H9 (cell line): ENCODE measurements at regions not wholly inside any gene's neighbourhood (a gene's known extent, or its start where the extent isn't known, plus 50 kb on each side); places are given as distances from the start of the nearest gene placed in this dataset.

Source experiments
- DNase-seq: peaks from one replicate; pipeline ENCODE4 v3.0.0-alpha.2; 2017
- H2AFZ ChIP-seq: one replicate; pipeline ENCODE4 v1.6.1; 2013; ENCODE audit warnings: mild to moderate bottlenecking, low read length, control low read depth, moderate library complexity
- H2AK5ac ChIP-seq: 2 replicates; pipeline ENCODE4 v1.6.1; 2013; ENCODE audit warnings: low read length, control low read depth, mixed read lengths; ENCODE audit not compliant: insufficient read length
- H2BK120ac ChIP-seq: one replicate; pipeline ENCODE4 v1.6.1; 2013; ENCODE audit warnings: low read depth, mild to moderate bottlenecking, low read length, control low read depth, inconsistent platforms; ENCODE audit not compliant: poor library complexity, severe bottlenecking
- H2BK12ac ChIP-seq: 2 replicates; pipeline ENCODE4 v1.6.1; 2013; ENCODE audit warnings: low read length, control low read depth, mixed read lengths, low read depth; ENCODE audit not compliant: insufficient read length
- H2BK15ac ChIP-seq: 2 replicates; pipeline ENCODE4 v1.6.1; 2013; ENCODE audit warnings: low read depth, low read length, control low read depth
- H2BK20ac ChIP-seq: one replicate; pipeline ENCODE4 v1.6.1; 2013; ENCODE audit warnings: low read depth, mild to moderate bottlenecking, low read length, control low read depth, inconsistent platforms; ENCODE audit not compliant: poor library complexity, severe bottlenecking
- H2BK5ac ChIP-seq: 2 replicates; pipeline ENCODE4 v1.6.1; 2013; ENCODE audit warnings: low read length, control low read depth, mixed read lengths; ENCODE audit not compliant: insufficient read length
- H3K14ac ChIP-seq: 2 replicates; pipeline ENCODE4 v1.6.1; 2013; ENCODE audit warnings: low read length, control low read depth; ENCODE audit not compliant: insufficient read depth
- H3K18ac ChIP-seq: 2 replicates; pipeline ENCODE4 v1.6.1; 2013; ENCODE audit warnings: low read depth, mild to moderate bottlenecking, mixed read lengths, low read length, control low read depth; ENCODE audit not compliant: insufficient read length
- H3K23ac ChIP-seq: 2 replicates; pipeline ENCODE4 v1.6.1; 2013; ENCODE audit warnings: low read length, control low read depth, mixed read lengths, low read depth; ENCODE audit not compliant: insufficient read length
- H3K23me2 ChIP-seq: 2 replicates; pipeline ENCODE4 v1.6.1; 2013; ENCODE audit warnings: low read depth, mild to moderate bottlenecking, mixed read lengths, low read length, control low read depth; ENCODE audit not compliant: insufficient read length, poor library complexity, severe bottlenecking
- H3K27ac ChIP-seq: 2 replicates; pipeline ENCODE4 v1.5.1; 2013; ENCODE audit warnings: low read length, control low read depth, mixed read lengths, low read depth; ENCODE audit not compliant: insufficient read length
- H3K27me3 ChIP-seq: 2 replicates; pipeline ENCODE4 v1.6.1; 2013; ENCODE audit warnings: low read length, control low read depth, inconsistent platforms; ENCODE audit not compliant: insufficient read depth
- H3K4ac ChIP-seq: 2 replicates; pipeline ENCODE4 v1.6.1; 2013; ENCODE audit warnings: low read depth, mild to moderate bottlenecking, control low read depth, inconsistent platforms, low read length, moderate library complexity
- H3K4me1 ChIP-seq: 2 replicates; pipeline ENCODE4 v1.6.1; 2013; ENCODE audit warnings: low read length, control low read depth, inconsistent platforms; ENCODE audit not compliant: insufficient read depth
- H3K4me2 ChIP-seq: 2 replicates; pipeline ENCODE4 v1.6.1; 2013; ENCODE audit warnings: low read length, control low read depth, mixed read lengths; ENCODE audit not compliant: insufficient read length, insufficient read depth
- H3K56ac ChIP-seq: 2 replicates; pipeline ENCODE4 v1.6.1; 2013; ENCODE audit warnings: low read depth, mild to moderate bottlenecking, mixed read lengths, low read length, control low read depth; ENCODE audit not compliant: insufficient read length
- H3K79me1 ChIP-seq: 2 replicates; pipeline ENCODE4 v1.6.1; 2013; ENCODE audit warnings: low read depth, mild to moderate bottlenecking, moderate library complexity, low read length, control low read depth, inconsistent platforms; ENCODE audit not compliant: insufficient read depth, poor library complexity, severe bottlenecking
- H3K79me2 ChIP-seq: 2 replicates; pipeline ENCODE4 v1.6.1; 2013; ENCODE audit warnings: low read length, control low read depth, inconsistent platforms; ENCODE audit not compliant: insufficient read depth
- H3K9ac ChIP-seq: 2 replicates; pipeline ENCODE4 v1.6.1; 2013; ENCODE audit warnings: low read length, control low read depth, mixed read lengths; ENCODE audit not compliant: insufficient read length; ENCODE audit errors: extremely low read depth
- H3K9me3 ChIP-seq: one replicate; pipeline ENCODE4 v1.6.1; 2013; ENCODE audit warnings: low read depth, low read length, inconsistent platforms; ENCODE audit not compliant: control insufficient read depth
- H3T11ph ChIP-seq: one replicate; pipeline ENCODE4 v1.6.1; 2013; ENCODE audit warnings: mild to moderate bottlenecking, low read length, control low read depth, inconsistent platforms
- H4K20me1 ChIP-seq: one replicate; pipeline ENCODE4 v1.6.1; 2013; ENCODE audit not compliant: control insufficient read depth, insufficient read length, insufficient read depth
- H4K5ac ChIP-seq: 2 replicates; pipeline ENCODE4 v1.6.1; 2013; ENCODE audit warnings: low read depth, mild to moderate bottlenecking, mixed read lengths, low read length, control low read depth; ENCODE audit not compliant: insufficient read length
- H4K8ac ChIP-seq: replicated peaks from 2 replicates; pipeline ENCODE4 v1.6.1; 2013; ENCODE audit warnings: low read length, control low read depth, mixed read lengths, low read depth; ENCODE audit not compliant: insufficient read length
- H4K91ac ChIP-seq: 2 replicates; pipeline ENCODE4 v1.6.1; 2013; ENCODE audit warnings: low read depth, mild to moderate bottlenecking, moderate library complexity, mixed read lengths, low read length, control low read depth; ENCODE audit not compliant: insufficient read length
- H3K27ac Mint-ChIP-seq, 3 experiments: 2 replicates in 2 of 3; 3 replicates in 1 of 3; pipeline ENCODE4 v1.8.0; 2020 to 2021; ENCODE audit warnings: mixed read lengths in 3 of 3, mild to moderate bottlenecking in 1 of 3, moderate library complexity in 1 of 3
- H3K27me3 Mint-ChIP-seq: 2 replicates; pipeline ENCODE4 v1.8.0; 2021; ENCODE audit warnings: low read depth, mild to moderate bottlenecking, moderate library complexity, mixed read lengths
- H3K36me3 Mint-ChIP-seq, 3 experiments: 2 replicates in 2 of 3; 3 replicates in 1 of 3; pipeline ENCODE4 v1.8.0; 2020 to 2021; ENCODE audit warnings: low read depth in 3 of 3, mixed read lengths in 3 of 3; ENCODE audit not compliant: insufficient read depth in 1 of 3
- H3K4me1 Mint-ChIP-seq, 2 experiments: 2 replicates each; pipeline ENCODE4 v1.8.0; 2020; ENCODE audit warnings: mixed read lengths in 2 of 2
- H3K4me3 Mint-ChIP-seq, 2 experiments: 2 replicates in 1 of 2; 3 replicates in 1 of 2; pipeline ENCODE4 v1.8.0; 2020 to 2021; ENCODE audit warnings: mild to moderate bottlenecking in 2 of 2, mixed read lengths in 2 of 2, moderate library complexity in 1 of 2
- H3K9me3 Mint-ChIP-seq, 2 experiments: 2 replicates in 1 of 2; 3 replicates in 1 of 2; pipeline ENCODE4 v1.8.0; 2020; ENCODE audit warnings: mild to moderate bottlenecking in 2 of 2, mixed read lengths in 2 of 2, moderate library complexity in 1 of 2
- CTCF ChIP-seq: fragments of 200-600 bp; sonication (generic); conservative IDR thresholded peaks from 3 replicates; pipeline ENCODE4 v1.8.0; 2021; ENCODE audit warnings: antibody characterized with exemption, mild to moderate bottlenecking
- WGBS: extraction: QIAGEN DNeasy Blood & Tissue Kit; methylation state at CpG from one replicate; pipeline ENCODE4 v1.1.7; 2013; ENCODE audit warnings: missing lambda C conversion rate, low lambda C conversion rate, mixed read lengths; ENCODE audit not compliant: insufficient read length; ENCODE audit errors: extremely low coverage; 5-methylcytosine and 5-hydroxymethylcytosine counted together

GRCh38 chr1:239956263-239956662 is 135.4 kb upstream of the FMN2 start:
- WGBS = no CpG with 5 or more reads among the region's 6 CpGs

More at GRCh38 chr1:239956263-239956662, 135.4 kb upstream of the FMN2 start:
- no peak overlapping the region for H2AK5ac ChIP-seq
- no peak overlapping the region for H3K23ac ChIP-seq
- H2BK120ac ChIP-seq = no peak overlapping the region
- no peak overlapping the region for H3K27ac ChIP-seq
- H3K79me2 ChIP-seq = no peaks in the 10 kb centered on the region
- H3K23me2 ChIP-seq = no peaks in the 10 kb centered on the region
- Mint-ChIP-seq H3K36me3 (no peaks in the 10 kb centered on the region; a peak in 1 of 7 replicates), H3K4me3 (no peak overlapping the region), H3K4me1 (no peaks in the 10 kb centered on the region), H3K27me3 (peaks cover 4% of the 10 kb centered on the region), H3K9me3 (no peaks in the 10 kb centered on the region), H3K27ac (no peak overlapping the region)
- no peak overlapping the region for H2AFZ ChIP-seq
- TF ChIP-seq CTCF = no peak
- H4K91ac ChIP-seq = no peak overlapping the region
- DNase-seq = no peak
- H4K5ac ChIP-seq = no peak overlapping the region
- H4K20me1 ChIP-seq = no peaks in the 10 kb centered on the region
- H2BK15ac ChIP-seq = no peak overlapping the region
- no peak overlapping the region for H3K4ac ChIP-seq
- H3K14ac ChIP-seq = no peak overlapping the region
- no peaks in the 10 kb centered on the region for H3K79me1 ChIP-seq
- no peak overlapping the region for H2BK5ac ChIP-seq
- no peak overlapping the region for H2BK20ac ChIP-seq
- no peak overlapping the region for H4K8ac ChIP-seq
- H3K9ac ChIP-seq = no peak overlapping the region
- H3K18ac ChIP-seq = no peak overlapping the region
- H3K9me3 ChIP-seq = no peaks in the 10 kb centered on the region
- no peak overlapping the region for H3T11ph ChIP-seq
- H3K27me3 ChIP-seq = no peaks in the 10 kb centered on the region
- no peak overlapping the region for H3K4me2 ChIP-seq
- no peak overlapping the region for H3K56ac ChIP-seq
- no peaks in the 10 kb centered on the region for H3K4me1 ChIP-seq
- no peak overlapping the region for H2BK12ac ChIP-seq
